ENCODE measurements at regions not wholly inside any gene's neighbourhood (a gene's known extent, or its start where the extent isn't known, plus 50 kb on each side); places are given as distances from the start of the nearest gene placed in this dataset.
"Not testable (repeated sequence)": the region's sequence is repeated elsewhere in the genome, so short reads cannot be mapped to it uniquely, and the experiment has no call there.

- no peak for DNase-seq (ENCODE audit: low spot score)
Observed at GRCh38 chr9:81363916-81364480, 325.3 kb downstream of the TLE1 start.

- no peak for DNase-seq (ENCODE audit: low spot score)
Observed at GRCh38 chr9:81361296-81361695, 328.1 kb downstream of the TLE1 start.

GRCh38 chr9:81351166-81351565 is 338.2 kb downstream of the TLE1 start:
- no peak for DNase-seq (ENCODE audit: low spot score)

- peak; percentile 23 for DNase-seq (ENCODE audit: low spot score)
Observed at GRCh38 chr9:81344366-81344765, 345.0 kb downstream of the TLE1 start.

GRCh38 chr9:81335879-81336421 is 353.4 kb downstream of the TLE1 start:
- no peak for DNase-seq (ENCODE audit: low spot score)

GRCh38 chr9:81321551-81321950 is 367.8 kb downstream of the TLE1 start:
- DNase-seq (ENCODE audit: low spot score): no peak

GRCh38 chr9:81320909-81321482 is 368.4 kb downstream of the TLE1 start:
- DNase-seq (ENCODE audit: low spot score): peak; percentile 57

GRCh38 chr9:81318571-81318970 is 370.8 kb downstream of the TLE1 start:
- DNase-seq (ENCODE audit: low spot score): no peak

- no peak for DNase-seq (ENCODE audit: low spot score)
Observed at GRCh38 chr9:81317939-81318338, 371.4 kb downstream of the TLE1 start.

- DNase-seq (ENCODE audit: low spot score): no peak
Observed at GRCh38 chr9:81317223-81317622, 372.1 kb downstream of the TLE1 start.

- DNase-seq (ENCODE audit: low spot score): no peak
Observed at GRCh38 chr9:81314490-81314889, 374.9 kb downstream of the TLE1 start.

GRCh38 chr9:81313877-81314276 is 375.5 kb downstream of the TLE1 start:
- DNase-seq (ENCODE audit: low spot score): no peak

GRCh38 chr9:81312346-81312745 is 377.0 kb downstream of the TLE1 start:
- no peak for DNase-seq (ENCODE audit: low spot score)

GRCh38 chr9:81308404-81308803 is 380.9 kb downstream of the TLE1 start:
- DNase-seq (ENCODE audit: low spot score): no peak

- DNase-seq (ENCODE audit: low spot score): not testable (repeated sequence)
Observed at GRCh38 chr9:81307791-81308190, 381.6 kb downstream of the TLE1 start.

GRCh38 chr9:81305561-81306182 is 383.7 kb downstream of the TLE1 start:
- no peak for DNase-seq (ENCODE audit: low spot score)

- DNase-seq (ENCODE audit: low spot score): no peak
Observed at GRCh38 chr9:81303658-81304057, 385.7 kb downstream of the TLE1 start.

GRCh38 chr9:81293651-81294050 is 395.7 kb downstream of the TLE1 start:
- no peak for DNase-seq (ENCODE audit: low spot score)

GRCh38 chr9:81292056-81292805 is 397.1 kb downstream of the TLE1 start:
- no peak for DNase-seq (ENCODE audit: low spot score)

- no peak for DNase-seq (ENCODE audit: low spot score)
Observed at GRCh38 chr9:81289622-81290021, 399.7 kb downstream of the TLE1 start.

GRCh38 chr9:81268048-81268447 is 421.3 kb downstream of the TLE1 start:
- DNase-seq (ENCODE audit: low spot score): no peak

GRCh38 chr9:81266674-81267073 is 422.7 kb downstream of the TLE1 start:
- DNase-seq (ENCODE audit: low spot score): no peak
